IMR-90 (cell line): ENCODE measurements at regions not wholly inside any gene's neighbourhood (a gene's known extent, or its start where the extent isn't known, plus 50 kb on each side); places are given as distances from the start of the nearest gene placed in this dataset.

Experiments used
- ATAC-seq: fragments of 200-7000 bp; cut with Tn5 transposase; 2 replicates; pipeline ENCODE4 v1.9.1; 2020; ENCODE audit warnings: low read depth, mild to moderate bottlenecking, moderate library complexity
- BruUV-seq: library from RNA; stranded (reverse); fragments of 400-500 nt; replicated peaks from 2 replicates; lab custom pipeline; 2021; lab: Mats Ljungman, UMichigan
- CTCF ChIA-PET: fragments of 300-600 bp; formaldehyde crosslinking; extraction: SDS; loops from one replicate; lab custom pipeline; 2021; ENCODE audit warnings: antibody characterized with exemption; lab: Yijun Ruan, JAX
- POLR2A ChIA-PET: fragments of 300-600 bp; sonication (Branson Sonifier 250); formaldehyde crosslinking; loops from one replicate; lab custom pipeline; 2022; ENCODE audit warnings: antibody characterized with exemption; ENCODE audit not compliant: unreplicated experiment; lab: Charles Lee
- DNase-seq: peaks from one replicate; pipeline ENCODE4 v3.0.0; 2013
- H2AFZ ChIP-seq: replicated peaks from 2 replicates; pipeline ENCODE3; 2013; ENCODE audit warnings: low read length, mild to moderate bottlenecking; ENCODE audit not compliant: poor library complexity
- H2AK5ac ChIP-seq: 2 replicates; pipeline ENCODE4 v1.6.1; 2013; ENCODE audit warnings: low read depth, low read length, inconsistent platforms
- H2AK9ac ChIP-seq: replicated peaks from 2 replicates; pipeline ENCODE3; 2013; ENCODE audit warnings: mild to moderate bottlenecking, low read depth, low read length, moderate library complexity; ENCODE audit not compliant: poor library complexity
- H2BK120ac ChIP-seq: 2 replicates; pipeline ENCODE4 v1.6.1; 2013; ENCODE audit warnings: low read depth, low read length, inconsistent platforms
- H2BK15ac ChIP-seq: 3 replicates; pipeline ENCODE4 v1.6.1; 2013; ENCODE audit warnings: low read depth, low read length, inconsistent platforms
- H2BK20ac ChIP-seq: 2 replicates; pipeline ENCODE4 v1.6.1; 2013; ENCODE audit warnings: low read depth, mild to moderate bottlenecking, inconsistent platforms, low read length, moderate library complexity
- H2BK5ac ChIP-seq: 2 replicates; pipeline ENCODE4 v1.6.1; 2013; ENCODE audit warnings: mild to moderate bottlenecking, low read depth, low read length, inconsistent platforms; ENCODE audit not compliant: poor library complexity, severe bottlenecking
- H3K14ac ChIP-seq: replicated peaks from 2 replicates; pipeline ENCODE4 v1.6.1; 2013; ENCODE audit warnings: low read depth, low read length, inconsistent platforms
- H3K18ac ChIP-seq: 2 replicates; pipeline ENCODE4 v1.6.1; 2013; ENCODE audit warnings: low read depth, low read length, control low read depth
- H3K23ac ChIP-seq: 2 replicates; pipeline ENCODE4 v1.6.1; 2013; ENCODE audit warnings: low read depth, low read length, inconsistent platforms
- H3K27ac ChIP-seq: 2 replicates; pipeline ENCODE4 v1.5.1; 2013; ENCODE audit warnings: mild to moderate bottlenecking, control low read depth, low read length; ENCODE audit not compliant: insufficient read depth
- H3K27me3 ChIP-seq: 2 replicates; pipeline ENCODE4 v1.6.1; 2013; ENCODE audit warnings: low read length; ENCODE audit not compliant: control insufficient read depth, insufficient read depth
- H3K36me3 ChIP-seq: 2 replicates; pipeline ENCODE4 v1.6.1; 2013; ENCODE audit warnings: low read length, mixed read lengths; ENCODE audit not compliant: control insufficient read depth, insufficient read depth
- H3K4ac ChIP-seq: 2 replicates; pipeline ENCODE4 v1.6.1; 2013; ENCODE audit warnings: low read depth, low read length, inconsistent platforms
- H3K4me1 ChIP-seq: 2 replicates; pipeline ENCODE4 v1.6.1; 2013; ENCODE audit warnings: low read length, mixed read lengths; ENCODE audit not compliant: control insufficient read depth, insufficient read depth
- H3K4me2 ChIP-seq: 2 replicates; pipeline ENCODE4 v1.6.1; 2013; ENCODE audit warnings: low read depth, mild to moderate bottlenecking, control low read depth, low read length, moderate library complexity
- H3K4me3 ChIP-seq: 2 replicates; pipeline ENCODE4 v1.5.1; 2013; ENCODE audit warnings: low read depth, mild to moderate bottlenecking, control low read depth, low read length, moderate library complexity; ENCODE audit not compliant: insufficient read depth
- H3K56ac ChIP-seq: 2 replicates; pipeline ENCODE4 v1.6.1; 2013; ENCODE audit warnings: low read length, inconsistent platforms; ENCODE audit not compliant: insufficient read depth; ENCODE audit errors: extremely low read depth
- H3K79me1 ChIP-seq, 2 experiments: 2 replicates each; pipeline ENCODE4 v1.6.1; 2013; ENCODE audit warnings: low read length in 2 of 2, inconsistent platforms in 1 of 2, low read depth in 1 of 2
- H3K9ac ChIP-seq: 2 replicates; pipeline ENCODE4 v1.6.1; 2013; ENCODE audit warnings: low read depth, low read length, control low read depth
- H3K9me1 ChIP-seq: 2 replicates; pipeline ENCODE4 v1.6.1; 2013; ENCODE audit warnings: low read length, inconsistent platforms; ENCODE audit not compliant: insufficient read depth
- H3K9me3 ChIP-seq: 2 replicates; pipeline ENCODE4 v1.6.1; 2013; ENCODE audit warnings: low read length; ENCODE audit not compliant: control insufficient read depth, insufficient read depth
- H4K20me1 ChIP-seq: 2 replicates; pipeline ENCODE4 v1.6.1; 2013; ENCODE audit warnings: low read length, inconsistent platforms; ENCODE audit not compliant: insufficient read depth
- H4K5ac ChIP-seq: 2 replicates; pipeline ENCODE4 v1.6.1; 2013; ENCODE audit warnings: mild to moderate bottlenecking, low read depth, low read length, control low read depth
- H4K8ac ChIP-seq, 2 experiments: 2 replicates each; pipeline ENCODE4 v1.6.1; 2013; ENCODE audit warnings: low read depth in 2 of 2, low read length in 2 of 2, control low read depth in 1 of 2, inconsistent platforms in 1 of 2
- H4K91ac ChIP-seq: 2 replicates; pipeline ENCODE4 v1.6.1; 2013; ENCODE audit warnings: low read depth, low read length, inconsistent platforms; ENCODE audit not compliant: insufficient read depth
- BHLHE40 ChIP-seq: fragments of 150-350 bp; IDR thresholded peaks from 2 replicates; pipeline ENCODE4 v1.6.1; 2016; ENCODE audit warnings: mild to moderate bottlenecking, low read depth, low read length
- CEBPB ChIP-seq: IDR thresholded peaks from 2 replicates; pipeline ENCODE4 v1.6.1; 2012; ENCODE audit warnings: low read depth, low read length, improper control_type of control experiment
- CHD1 ChIP-seq: IDR thresholded peaks from 2 replicates; pipeline ENCODE4 v1.6.1; 2012; ENCODE audit warnings: low read depth, low read length, improper control_type of control experiment
- ELK1 ChIP-seq: fragments of 150-350 bp; IDR thresholded peaks from 2 replicates; pipeline ENCODE4 v1.6.1; 2016; ENCODE audit warnings: low read depth, mild to moderate bottlenecking, low read length, moderate library complexity, borderline replicate concordance
- MAZ ChIP-seq: IDR thresholded peaks from 2 replicates; pipeline ENCODE4 v1.6.1; 2012; ENCODE audit warnings: low read depth, mild to moderate bottlenecking, low read length, improper control_type of control experiment, moderate library complexity, borderline replicate concordance
- NFE2L2 ChIP-seq: fragments of 150-350 bp; IDR thresholded peaks from 2 replicates; pipeline ENCODE4 v1.6.1; 2016; ENCODE audit warnings: low read depth, mild to moderate bottlenecking, low read length
- RFX5 ChIP-seq: IDR thresholded peaks from 2 replicates; pipeline ENCODE4 v1.8.0; 2012; ENCODE audit warnings: low read depth, mild to moderate bottlenecking, low read length, moderate library complexity
- SMC3 ChIP-seq: fragments of 150-350 bp; IDR thresholded peaks from 2 replicates; pipeline ENCODE4 v1.6.1; 2016; ENCODE audit warnings: low read depth, mild to moderate bottlenecking, antibody characterized with exemption, low read length, moderate library complexity
- WGBS, 2 experiments: methylation state at CpG; one replicate each; pipeline versions ENCODE4 v1.1.5 to v1.1.7; 2013; ENCODE audit warnings: missing lambda C conversion rate in 2 of 2; ENCODE audit not compliant: insufficient read length in 1 of 2; ENCODE audit errors: extremely low coverage in 2 of 2; 5-methylcytosine and 5-hydroxymethylcytosine counted together
- dilution Hi-C: fragments of 300-500 bp; cut with HindIII; formaldehyde crosslinking; loops from one replicate; pipeline ENCODE4 v1.14.3; 2018; ENCODE audit warnings: low sequenced_read_pairs; ENCODE audit not compliant: unreplicated experiment
- in situ Hi-C: fragments of 300-500 bp; cut with MboI; formaldehyde crosslinking; loops from 3 replicates; pipeline ENCODE4 v1.14.3; 2019; ENCODE audit warnings: low sequenced_read_pairs, inconsistent platforms, mixed read lengths
- intact Hi-C: fragments of 100-400 bp; cut with micrococcal nuclease; formaldehyde crosslinking; loops from 2 replicates; pipeline ENCODE4 v1.10.0; 2022

GRCh38 chr12:127966331-127966730 is 300.6 kb upstream of the TMEM132C start:
- Histone ChIP-seq H2BK20ac (no peak overlapping the region), H3K27ac (no peak overlapping the region), H4K91ac (no peak overlapping the region), H3K4me1 (no peaks in the 10 kb centered on the region), H3K9me3 (peaks cover 15% of the 10 kb centered on the region), H3K18ac (no peak overlapping the region), H3K14ac (no peak overlapping the region), H3K23ac (no peak overlapping the region), H3K56ac (no peak overlapping the region), H2BK5ac (no peak overlapping the region), H4K8ac (no peak overlapping the region), H3K4me2 (no peak overlapping the region), H2AK5ac (no peak overlapping the region), H2BK15ac (no peak overlapping the region), H4K5ac (no peak overlapping the region), H2BK120ac (no peak overlapping the region), H2AFZ (no peak overlapping the region), H3K9ac (no peak overlapping the region), H3K4me3 (no peak overlapping the region), H4K20me1 (no peaks in the 10 kb centered on the region), H2AK9ac (no peak overlapping the region), H3K79me1 (no peaks in the 10 kb centered on the region), H3K36me3 (no peaks in the 10 kb centered on the region), H3K9me1 (no peaks in the 10 kb centered on the region), H3K27me3 (no peaks in the 10 kb centered on the region), H3K4ac (no peak overlapping the region)
- TF ChIP-seq CHD1 = no peak
- TF ChIP-seq RFX5 = no peak
- TF ChIP-seq NFE2L2 = no peak
- no peak for TF ChIP-seq SMC3
- no peak for TF ChIP-seq MAZ
- TF ChIP-seq BHLHE40 = no peak
- no peak for TF ChIP-seq ELK1
- no peak for TF ChIP-seq CEBPB
- DNase-seq = no peak
- ATAC-seq = no peak
- in situ Hi-C loops = no loop called here
- BruUV-seq = no TSS peak
- ChIA-PET CTCF (no interaction called here), POLR2A (no interaction called here)
- no CpG with 5 or more reads among the region's 1 CpG for WGBS, 2 experiments
- intact Hi-C loops = no loop called here
- dilution Hi-C loops = no loop called here
